NCI-H748 (cell line): ENCODE measurements at regions not wholly inside any gene's neighbourhood (a gene's known extent, or its start where the extent isn't known, plus 50 kb on each side); places are given as distances from the start of the nearest gene placed in this dataset.
A peak's percentile ranks its signal among the peaks of the same experiment; 100 is the strongest.

ENCODE experiments used
- DNase-seq: peaks from one replicate; lab custom pipeline; 2025; ENCODE audit not compliant: unreplicated experiment; lab: John Stamatoyannopoulos, UW

DNA sequence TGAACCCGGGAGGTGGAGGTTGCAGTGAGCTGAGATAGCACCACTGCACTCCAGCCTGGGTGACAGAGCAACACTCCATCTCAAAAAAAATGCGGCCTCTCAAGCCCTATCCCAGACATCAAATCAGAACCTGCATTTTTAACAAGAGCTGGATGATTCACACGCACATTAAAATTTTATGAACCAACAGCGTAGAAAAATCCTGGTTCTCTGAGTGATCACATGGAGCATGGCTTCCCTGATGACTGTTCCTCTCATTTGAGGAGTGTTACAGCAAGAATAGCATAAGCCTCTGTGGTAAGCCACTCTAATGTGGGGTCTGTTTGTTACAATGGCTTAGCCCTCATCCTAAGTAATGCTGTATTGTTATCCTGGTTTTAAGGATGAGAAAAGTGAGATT lies 163.6 kb downstream of the BRMS1L start:
- no peak for DNase-seq

GRCh38 chr14:35988972-35989690 lies 163.0 kb downstream of the BRMS1L start:
- DNase-seq = no peak

DNA sequence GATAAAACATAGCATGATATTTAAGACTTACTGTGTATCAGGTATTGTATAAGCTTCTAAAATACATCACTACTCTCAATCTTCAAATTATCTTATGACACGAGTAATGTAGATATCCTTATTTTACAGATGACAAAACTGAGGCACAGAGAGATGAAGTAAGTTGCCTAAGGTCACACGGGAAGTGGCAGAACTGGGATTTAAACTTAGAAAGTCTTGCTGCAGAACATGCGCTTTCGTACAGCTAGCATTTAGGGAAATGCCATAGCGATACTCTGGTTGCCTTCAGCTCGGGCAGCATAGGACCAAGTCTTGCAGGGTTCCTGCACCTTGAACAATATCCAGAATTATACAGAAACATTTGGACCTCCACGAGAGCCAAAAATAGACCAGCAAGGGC lies 162.4 kb downstream of the BRMS1L start:
- no peak for DNase-seq

DNA sequence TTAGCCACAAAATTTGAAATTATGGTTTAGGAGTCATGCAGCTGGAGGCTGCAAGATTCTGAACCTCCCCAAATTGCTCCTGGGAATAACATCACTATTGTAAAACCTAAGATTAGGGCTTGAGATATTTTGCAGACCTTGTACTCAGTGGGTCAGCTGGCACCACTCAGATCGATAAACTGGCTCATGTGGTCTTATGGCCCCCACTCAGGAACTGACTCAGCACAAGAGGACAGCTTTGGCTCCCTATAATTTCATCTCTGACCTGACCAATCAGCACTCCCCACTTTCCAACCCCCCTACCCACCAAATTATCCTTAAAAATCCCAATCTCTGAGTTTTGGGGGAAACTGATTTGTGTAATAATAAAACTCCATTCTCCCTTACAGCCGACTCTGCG lies 161.6 kb downstream of the BRMS1L start:
- no peak for DNase-seq

DNA sequence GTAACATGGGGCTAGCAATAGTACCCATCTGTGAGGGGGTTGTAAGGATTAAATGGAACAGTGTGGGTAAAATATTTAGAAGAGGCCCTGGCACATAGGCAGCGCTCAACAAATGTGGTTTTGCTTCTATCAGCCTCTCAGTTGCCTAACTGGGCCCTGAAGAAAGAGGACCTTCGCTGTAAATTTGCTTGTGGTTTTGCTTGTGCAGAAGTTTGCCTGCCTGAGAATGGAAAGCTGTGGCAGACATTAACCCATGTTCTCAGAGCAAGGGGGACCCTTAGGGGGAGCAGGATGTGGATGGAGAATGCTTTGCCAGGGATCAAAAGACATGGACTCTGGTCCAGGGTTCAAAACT lies 160.1 kb downstream of the BRMS1L start:
- no peak for DNase-seq

- no peak for DNase-seq
Measured at GRCh38 chr14:35985474-35986218, 159.5 kb downstream of the BRMS1L start.

GRCh38 chr14:35979531-35979930 lies 153.4 kb downstream of the BRMS1L start:
- DNase-seq = no peak

DNA sequence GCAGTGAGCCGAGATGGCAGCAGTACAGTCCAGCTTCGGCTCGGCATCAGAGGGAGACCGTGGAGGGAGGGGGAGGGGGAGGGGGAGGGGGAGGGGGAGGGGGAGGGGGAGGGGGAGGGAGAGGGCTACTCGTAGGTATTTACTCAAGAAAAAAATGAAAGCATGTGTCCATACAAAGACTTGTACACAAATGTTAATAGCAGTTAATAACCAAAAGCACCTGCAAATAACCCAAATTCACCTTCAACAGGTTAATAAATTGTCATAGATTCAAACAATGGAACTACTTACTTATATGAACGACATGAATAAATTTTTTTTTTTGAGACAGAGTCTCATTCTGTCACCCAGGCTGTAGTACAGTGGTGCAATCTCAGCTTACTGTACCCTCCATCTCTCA lies 152.4 kb downstream of the BRMS1L start:
- DNase-seq = no peak

DNA sequence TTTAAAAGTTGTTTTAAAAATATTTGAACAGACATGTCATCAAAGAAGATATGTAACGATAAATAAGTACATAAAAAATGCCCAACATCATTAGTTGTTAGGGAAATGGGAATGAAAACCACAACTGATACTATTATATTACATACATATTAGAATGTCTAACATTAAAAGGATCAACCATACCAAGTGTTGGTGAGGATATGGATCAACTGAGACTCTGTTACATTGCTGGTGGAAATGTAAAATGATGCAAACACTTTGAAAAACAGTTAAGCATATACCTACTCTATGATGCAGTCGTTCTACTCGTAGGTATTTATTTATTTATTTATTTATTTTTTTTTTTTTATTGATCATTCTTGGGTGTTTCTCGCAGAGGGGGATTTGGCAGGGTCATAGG lies 149.7 kb downstream of the BRMS1L start:
- no peak for DNase-seq

DNA sequence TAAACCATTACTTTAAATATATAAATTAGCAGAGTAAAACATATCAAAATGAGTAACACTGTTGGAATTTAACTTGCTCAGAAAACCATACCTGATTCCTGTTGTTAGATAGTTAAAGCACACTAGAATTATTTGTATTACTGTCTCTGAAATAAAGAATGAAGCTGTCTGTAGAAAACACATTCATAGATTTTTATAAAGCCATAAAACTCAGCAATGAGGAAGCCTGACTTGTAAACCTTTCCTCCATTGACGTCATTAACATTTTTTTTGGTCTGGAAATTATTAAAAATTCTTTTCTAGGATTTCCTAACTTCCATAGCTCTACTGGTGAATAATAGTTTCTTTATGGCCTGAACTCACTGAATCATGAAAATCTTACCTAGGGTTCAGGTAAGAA lies 147.6 kb downstream of the BRMS1L start:
- DNase-seq = no peak

DNA sequence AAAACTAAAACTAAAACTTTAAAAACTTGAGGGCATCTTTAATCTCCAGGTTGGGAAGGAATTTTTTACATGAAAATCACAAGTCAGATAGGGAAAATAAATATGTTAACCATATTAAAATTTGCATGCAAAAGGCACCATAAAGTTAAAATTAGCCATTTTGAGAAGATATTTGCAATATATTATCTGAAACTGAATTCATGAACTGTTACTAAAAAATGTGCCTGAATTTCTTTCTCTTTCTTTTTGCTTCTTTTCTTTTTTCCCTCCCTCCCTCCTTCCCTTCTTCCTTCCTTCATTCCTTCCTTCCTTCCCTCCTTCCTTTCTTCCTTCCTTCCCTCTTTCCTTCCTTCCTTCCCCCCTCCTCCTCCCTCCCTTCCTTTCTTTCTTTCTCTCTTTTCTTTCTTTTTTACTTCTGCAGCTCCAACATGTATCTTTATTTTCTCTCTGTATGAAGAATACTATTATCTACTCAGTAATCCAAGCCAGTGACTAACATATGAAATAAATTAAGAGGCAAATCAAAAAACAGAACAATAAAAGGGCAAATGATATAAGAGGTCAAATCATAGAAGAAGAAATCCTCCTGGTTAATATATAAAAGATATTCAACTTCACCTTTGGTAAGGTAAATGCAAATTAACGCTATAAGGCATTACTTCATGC lies 146.0 kb downstream of the BRMS1L start:
- DNase-seq = no peak

- no peak for DNase-seq
Measured at GRCh38 chr14:35969310-35969709, 143.2 kb downstream of the BRMS1L start.

DNA sequence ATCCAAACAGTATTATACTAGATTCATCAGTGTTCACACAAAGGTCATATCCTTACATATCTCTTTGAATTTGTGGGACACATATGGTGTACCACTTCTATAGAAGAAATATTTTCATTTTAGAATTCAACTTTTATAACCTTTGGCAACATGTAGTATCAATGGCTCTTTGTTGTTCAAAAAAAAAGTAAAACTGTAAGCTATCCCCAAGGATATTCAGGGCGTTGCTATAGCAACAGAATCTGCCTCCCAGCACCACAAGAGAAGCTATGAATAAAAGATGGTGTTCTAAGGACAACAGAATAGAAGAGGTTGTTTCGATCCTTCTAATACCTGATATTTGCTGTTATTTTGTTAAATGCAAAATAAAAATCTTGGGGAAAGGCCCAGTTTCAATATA lies 139.3 kb downstream of the BRMS1L start:
- peak; percentile 61 for DNase-seq

DNA sequence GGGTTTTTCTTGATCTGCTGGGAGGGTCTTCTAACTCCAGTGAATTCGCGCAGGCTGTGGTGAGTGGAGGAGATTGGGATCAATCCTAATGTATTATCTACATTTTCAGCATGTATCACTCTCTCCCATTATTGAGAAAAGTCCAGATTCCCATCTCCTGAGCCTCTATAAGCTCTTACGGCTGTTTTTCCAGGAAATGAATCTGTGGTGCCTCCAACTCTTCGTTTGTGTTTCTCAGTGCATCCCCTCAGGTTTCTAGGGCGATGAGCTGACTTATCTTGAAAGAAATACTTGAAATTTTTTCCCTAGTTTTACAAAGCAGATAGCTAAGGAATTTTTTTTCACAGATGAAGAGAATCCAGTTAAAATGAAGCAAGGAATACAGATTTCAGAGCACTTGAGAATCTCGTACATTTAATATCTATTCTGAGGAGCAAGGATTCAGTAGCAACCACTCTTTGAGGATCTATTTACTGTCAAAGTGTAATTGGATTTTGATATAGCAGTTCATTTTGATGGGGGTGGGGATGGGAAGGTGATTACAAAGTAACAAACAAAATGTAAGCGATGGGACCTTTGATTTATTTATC lies 138.7 kb downstream of the BRMS1L start:
- DNase-seq = no peak

DNA sequence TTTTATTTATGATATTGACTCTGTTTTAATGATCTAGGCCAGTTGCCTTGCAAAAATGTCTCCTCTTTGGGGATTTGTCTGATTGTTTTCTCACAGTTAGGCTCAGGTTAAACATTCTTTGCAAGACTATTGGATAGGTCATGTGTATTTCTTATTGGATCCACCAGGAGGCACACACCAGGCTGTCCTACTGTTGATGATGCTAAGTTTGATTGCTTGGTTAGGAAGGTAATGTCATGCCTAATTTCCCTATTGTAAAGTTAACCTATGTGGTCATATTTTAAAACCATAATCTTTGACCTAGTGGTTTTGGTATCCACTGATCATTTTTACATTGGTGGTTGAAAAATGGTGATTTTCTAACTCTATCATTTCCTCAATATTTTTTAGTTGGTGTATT lies 137.1 kb downstream of the BRMS1L start:
- peak; percentile 49 for DNase-seq

DNA sequence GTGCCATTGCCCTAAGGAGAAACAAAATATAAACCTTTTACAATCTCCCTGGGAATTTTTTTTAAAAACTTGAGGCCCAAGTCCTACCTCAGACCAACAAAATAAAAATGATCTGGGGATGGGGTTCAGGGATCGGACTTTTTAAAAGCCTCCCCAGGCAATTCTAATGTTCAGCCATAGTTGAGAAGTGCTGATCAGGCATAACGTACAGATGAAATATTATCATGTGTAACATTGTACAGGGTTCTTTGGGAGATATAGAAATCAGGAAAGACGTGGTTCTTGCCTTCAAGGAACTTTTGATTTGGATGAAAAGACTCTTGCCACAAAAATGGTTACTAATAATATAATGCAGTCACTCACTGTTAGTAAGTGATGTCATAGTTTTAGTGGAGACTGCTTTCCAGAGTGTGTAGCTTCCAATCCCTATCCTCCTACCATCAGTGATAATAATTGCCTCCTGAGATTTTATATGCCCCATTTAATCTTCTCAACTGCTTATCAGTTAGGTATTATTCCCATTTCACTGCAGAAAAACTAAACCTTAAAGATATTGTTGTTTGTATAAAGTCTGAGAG lies 135.6 kb downstream of the BRMS1L start:
- DNase-seq = no peak

DNA sequence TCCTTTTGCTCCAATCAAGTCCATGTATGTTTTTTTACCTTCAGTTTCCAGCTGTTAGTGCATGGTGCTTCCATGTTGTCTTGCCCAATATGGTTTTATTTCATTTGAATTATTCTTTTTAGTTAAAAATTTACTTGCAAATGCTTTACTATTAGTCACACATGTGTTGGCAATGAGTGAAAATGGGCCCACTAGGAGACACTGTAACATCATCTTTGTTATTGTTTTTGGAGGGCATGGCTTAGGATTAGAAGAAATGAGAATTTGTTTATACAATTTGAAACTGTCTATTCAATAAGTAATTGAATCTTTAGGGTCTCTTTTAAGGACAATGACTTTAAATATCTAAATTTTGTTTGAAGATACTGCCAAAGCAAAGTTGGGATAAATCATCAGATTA lies 133.7 kb downstream of the BRMS1L start:
- peak; percentile 35 for DNase-seq

GRCh38 chr14:35958499-35958898 lies 132.4 kb downstream of the BRMS1L start:
- no peak for DNase-seq

- no peak for DNase-seq
Measured at GRCh38 chr14:35956376-35957085, 130.4 kb downstream of the BRMS1L start.

GRCh38 chr14:35952584-35952983 lies 126.4 kb downstream of the BRMS1L start:
- DNase-seq = no peak
